Calu3 (cell line): ENCODE measurements at regions not wholly inside any gene's neighbourhood (a gene's known extent, or its start where the extent isn't known, plus 50 kb on each side); places are given as distances from the start of the nearest gene placed in this dataset.

Experiments used
- BruUV-seq: library from RNA; stranded (reverse); fragments of 400-500 nt; replicated peaks from 2 replicates; lab custom pipeline; 2021; lab: Mats Ljungman, UMichigan
- CTCF ChIA-PET: fragments of 300-600 bp; sonication (Branson Sonifier 250); formaldehyde crosslinking; loops from one replicate; lab custom pipeline; 2022; ENCODE audit warnings: antibody characterized with exemption; lab: Charles Lee
- DNase-seq: peaks from one replicate; pipeline ENCODE4 v3.0.0; 2022
- H3K27ac Mint-ChIP-seq: one replicate; pipeline ENCODE4 v1.8.0; 2022; ENCODE audit warnings: mixed read lengths; ENCODE audit not compliant: unreplicated experiment
- H3K27me3 Mint-ChIP-seq: one replicate; pipeline ENCODE4 v1.8.0; 2022; ENCODE audit warnings: mixed read lengths; ENCODE audit not compliant: unreplicated experiment
- H3K36me3 Mint-ChIP-seq: one replicate; pipeline ENCODE4 v1.8.0; 2022; ENCODE audit warnings: mild to moderate bottlenecking, moderate library complexity, mixed read lengths; ENCODE audit not compliant: insufficient read depth, unreplicated experiment
- H3K4me1 Mint-ChIP-seq: one replicate; pipeline ENCODE4 v1.8.0; 2022; ENCODE audit warnings: mild to moderate bottlenecking, low read depth, mixed read lengths; ENCODE audit not compliant: unreplicated experiment
- H3K4me3 Mint-ChIP-seq: one replicate; pipeline ENCODE4 v1.8.0; 2022; ENCODE audit warnings: mild to moderate bottlenecking, low read depth, moderate library complexity, mixed read lengths; ENCODE audit not compliant: unreplicated experiment
- H3K9me3 Mint-ChIP-seq: one replicate; pipeline ENCODE4 v1.8.0; 2022; ENCODE audit warnings: low read depth, mixed read lengths; ENCODE audit not compliant: unreplicated experiment
- CTCF ChIP-seq: fragments of 200-600 bp; IDR thresholded peaks from one replicate; pipeline ENCODE4 v1.8.0; 2022; ENCODE audit warnings: antibody characterized with exemption; ENCODE audit not compliant: unreplicated experiment
- intact Hi-C: fragments of 100-400 bp; cut with micrococcal nuclease; formaldehyde crosslinking; loops from one replicate; pipeline ENCODE4 v1.10.0; 2022; ENCODE audit not compliant: unreplicated experiment

DNA sequence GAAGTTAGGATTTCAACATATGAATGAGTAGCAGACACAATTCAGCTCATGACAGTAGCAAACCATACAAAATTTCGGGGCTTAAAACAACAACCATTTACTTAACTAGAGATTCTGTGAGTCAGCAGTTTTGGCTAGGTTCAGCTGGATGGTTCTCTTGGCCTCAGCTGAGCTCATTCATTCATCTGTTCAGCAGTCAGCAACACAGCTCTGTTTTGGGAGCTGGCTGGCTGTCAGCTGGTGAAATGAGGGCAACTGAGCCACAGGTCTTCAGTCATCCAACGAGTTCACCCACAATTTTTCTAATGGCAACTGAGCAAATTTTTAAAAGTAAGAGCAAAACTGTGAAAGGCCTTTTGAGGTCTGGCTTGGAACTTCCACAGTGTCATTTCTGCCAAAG, 2005.1 kb upstream of the AGA start:
- H3K4me3 Mint-ChIP-seq: no peak overlapping the region
- H3K27ac Mint-ChIP-seq: no peak overlapping the region
- no peaks in the 10 kb centered on the region for H3K36me3 Mint-ChIP-seq
- BruUV-seq: no TSS peak
- DNase-seq: no peak
- H3K27me3 Mint-ChIP-seq: no peaks in the 10 kb centered on the region
- no peaks in the 10 kb centered on the region for H3K9me3 Mint-ChIP-seq
- H3K4me1 Mint-ChIP-seq: no peaks in the 10 kb centered on the region
- no peak for TF ChIP-seq CTCF
- intact Hi-C loops: no loop called here
- CTCF ChIA-PET: no interaction called here

DNA sequence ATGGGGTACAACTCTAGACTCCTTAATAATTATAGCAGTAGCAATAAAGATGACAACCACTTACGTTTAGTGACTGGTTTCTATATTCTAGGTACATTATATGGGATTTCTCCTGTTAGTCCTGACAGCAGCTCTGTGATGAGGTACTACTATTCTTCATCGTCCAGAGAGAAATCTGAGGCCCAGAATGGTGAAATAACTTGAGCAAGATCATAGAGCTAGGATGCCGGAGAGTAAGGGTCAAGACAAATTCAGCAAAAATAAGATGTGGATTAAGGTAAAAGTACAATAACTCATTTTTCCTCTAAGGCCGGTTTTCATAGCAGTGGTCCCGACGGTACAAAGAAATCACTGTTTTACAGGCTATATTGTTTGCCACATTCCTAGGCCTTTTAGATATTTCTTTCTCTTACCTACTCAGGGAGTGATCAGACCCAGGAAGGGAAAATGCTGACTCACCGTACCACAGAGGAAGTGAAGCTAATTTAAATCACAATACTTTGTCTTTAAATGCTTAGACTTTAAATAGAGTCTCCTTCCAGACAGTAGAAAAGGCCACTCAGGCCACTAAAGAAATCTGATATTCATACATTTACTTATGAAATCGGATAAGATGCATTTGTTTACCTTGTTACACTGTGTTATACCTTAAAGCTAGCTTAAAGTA, 2023.0 kb upstream of the AGA start:
- H3K4me3 Mint-ChIP-seq: no peak overlapping the region
- BruUV-seq: no TSS peak
- peak overlapping the region; percentile 84 for H3K27ac Mint-ChIP-seq
- CTCF ChIA-PET: interaction anchor here (0.6 to 1.0 kb wide), 2 partner anchors 50 to 1211 kb away, joined by 3 read pairs; no protein-coding TSS in a partner anchor
- no peaks in the 10 kb centered on the region for H3K4me1 Mint-ChIP-seq
- no peak for TF ChIP-seq CTCF
- peak; percentile 21 for DNase-seq
- no peaks in the 10 kb centered on the region for H3K36me3 Mint-ChIP-seq
- intact Hi-C loops: no loop called here
- no peaks in the 10 kb centered on the region for H3K9me3 Mint-ChIP-seq
- no peaks in the 10 kb centered on the region for H3K27me3 Mint-ChIP-seq

DNA sequence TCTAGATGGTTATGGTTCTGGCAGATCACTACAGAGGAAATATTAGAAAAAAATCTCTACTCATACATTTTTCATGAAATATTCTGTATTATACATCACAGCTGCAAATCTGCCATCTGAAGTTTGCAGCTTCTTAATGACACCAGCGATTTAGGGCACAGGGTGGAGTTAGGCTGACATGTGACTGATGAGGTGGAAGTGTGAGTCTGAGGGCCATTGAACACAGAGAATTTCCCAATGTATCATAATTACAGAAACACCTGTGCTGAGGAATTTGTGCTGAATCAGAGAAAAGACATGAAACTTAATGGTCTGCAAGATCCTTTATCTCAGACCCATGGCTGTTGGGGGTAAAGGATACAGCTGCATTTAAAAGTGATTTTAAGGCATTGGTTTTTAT, 2025.6 kb upstream of the AGA start:
- no TSS peak for BruUV-seq
- no peak for TF ChIP-seq CTCF
- Mint-ChIP-seq H3K9me3 (no peaks in the 10 kb centered on the region), H3K27ac (no peak overlapping the region), H3K4me1 (no peaks in the 10 kb centered on the region), H3K36me3 (no peaks in the 10 kb centered on the region), H3K4me3 (no peak overlapping the region), H3K27me3 (no peaks in the 10 kb centered on the region)
- no peak for DNase-seq
- CTCF ChIA-PET: no interaction called here
- intact Hi-C loops: no loop called here

DNA sequence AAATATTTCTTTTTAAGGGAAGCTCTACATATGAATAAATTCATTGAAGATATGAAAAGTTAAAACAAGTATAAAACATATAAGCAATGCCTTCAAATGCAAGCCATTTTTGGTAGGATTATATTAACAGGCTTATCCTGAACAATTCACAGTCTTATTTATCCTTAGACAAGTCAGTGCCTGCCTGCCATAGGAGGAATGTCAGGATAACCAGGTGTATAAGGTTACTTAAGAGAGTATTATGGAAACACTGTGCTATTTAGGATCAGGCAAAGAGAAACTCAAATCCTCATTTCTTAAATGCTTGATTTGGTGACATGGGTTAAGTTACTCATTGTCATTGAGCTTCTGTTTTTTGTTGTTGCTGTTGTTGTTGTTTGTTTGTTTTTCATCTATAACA, 2029.9 kb upstream of the AGA start:
- no peak for TF ChIP-seq CTCF
- no peaks in the 10 kb centered on the region for H3K4me1 Mint-ChIP-seq
- H3K27ac Mint-ChIP-seq: no peak overlapping the region
- no peak for DNase-seq
- H3K36me3 Mint-ChIP-seq: no peaks in the 10 kb centered on the region
- no peak overlapping the region for H3K4me3 Mint-ChIP-seq
- CTCF ChIA-PET: no interaction called here
- no peaks in the 10 kb centered on the region for H3K9me3 Mint-ChIP-seq
- H3K27me3 Mint-ChIP-seq: no peaks in the 10 kb centered on the region
- no TSS peak for BruUV-seq
- intact Hi-C loops: no loop called here
